ENCODE measurements at regions not wholly inside any gene's neighbourhood (a gene's known extent, or its start where the extent isn't known, plus 50 kb on each side); places are given as distances from the start of the nearest gene placed in this dataset.

- no peak overlapping the region for H3K4me3 ChIP-seq (replicated peaks; ENCODE audit: low read depth, low read length)
- TF ChIP-seq, protein P1, sequence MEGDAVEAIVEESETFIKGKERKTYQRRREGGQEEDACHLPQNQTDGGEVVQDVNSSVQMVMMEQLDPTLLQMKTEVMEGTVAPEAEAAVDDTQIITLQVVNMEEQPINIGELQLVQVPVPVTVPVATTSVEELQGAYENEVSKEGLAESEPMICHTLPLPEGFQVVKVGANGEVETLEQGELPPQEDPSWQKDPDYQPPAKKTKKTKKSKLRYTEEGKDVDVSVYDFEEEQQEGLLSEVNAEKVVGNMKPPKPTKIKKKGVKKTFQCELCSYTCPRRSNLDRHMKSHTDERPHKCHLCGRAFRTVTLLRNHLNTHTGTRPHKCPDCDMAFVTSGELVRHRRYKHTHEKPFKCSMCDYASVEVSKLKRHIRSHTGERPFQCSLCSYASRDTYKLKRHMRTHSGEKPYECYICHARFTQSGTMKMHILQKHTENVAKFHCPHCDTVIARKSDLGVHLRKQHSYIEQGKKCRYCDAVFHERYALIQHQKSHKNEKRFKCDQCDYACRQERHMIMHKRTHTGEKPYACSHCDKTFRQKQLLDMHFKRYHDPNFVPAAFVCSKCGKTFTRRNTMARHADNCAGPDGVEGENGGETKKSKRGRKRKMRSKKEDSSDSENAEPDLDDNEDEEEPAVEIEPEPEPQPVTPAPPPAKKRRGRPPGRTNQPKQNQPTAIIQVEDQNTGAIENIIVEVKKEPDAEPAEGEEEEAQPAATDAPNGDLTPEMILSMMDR (IDR thresholded peaks at IDR 0.05; ENCODE audit: low read depth, low read length, missing control alignments), result no peak
- no peak for DNase-seq (ENCODE audit: extremely low read depth, low read depth)
Observed at GRCh38 chr5:82624062-82624461, 345.9 kb upstream of the RPS23 start.

DNA sequence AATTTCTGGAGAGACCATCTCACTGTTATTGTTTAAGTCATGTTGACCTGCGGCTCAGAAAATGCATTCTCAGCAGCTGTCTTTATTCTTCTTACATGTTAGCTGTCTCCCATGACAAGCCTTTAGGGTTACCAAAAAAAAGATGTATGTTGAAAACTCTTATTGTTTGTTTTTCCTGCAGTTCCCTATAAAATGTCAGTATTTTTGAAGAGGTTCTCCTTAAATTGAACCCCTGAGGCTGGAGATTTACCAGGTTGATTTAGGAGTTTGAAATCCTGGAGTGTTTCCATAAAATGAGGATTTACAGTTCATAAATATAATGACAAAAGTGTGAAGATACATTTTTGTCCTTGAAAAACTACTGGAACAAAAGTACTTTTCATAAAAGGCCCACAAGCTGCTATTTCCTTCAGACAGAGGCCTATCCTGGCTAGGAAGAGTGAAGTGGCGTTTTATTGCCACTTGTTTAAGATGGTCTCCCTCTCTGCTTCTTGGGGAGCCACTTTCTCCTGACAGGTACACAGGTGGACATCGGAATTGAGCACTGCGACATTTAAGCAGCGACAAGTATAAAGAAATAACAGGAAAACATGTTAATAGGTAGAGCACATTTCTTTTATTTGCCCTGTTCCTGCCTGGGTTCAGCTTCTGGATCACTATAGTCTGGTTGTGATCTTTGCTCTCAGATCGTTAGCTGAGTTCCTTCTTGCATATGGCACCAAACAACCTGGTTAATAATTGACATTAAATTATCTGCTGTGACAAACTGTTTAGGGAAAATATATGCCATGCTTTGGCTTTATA, 344.8 kb upstream of the RPS23 start:
- no peak for DNase-seq (ENCODE audit: extremely low read depth, low read depth)
- TF ChIP-seq, protein P1 (IDR thresholded peaks at IDR 0.05; ENCODE audit: low read depth, low read length, missing control alignments), result no peak
- no peak overlapping the region for H3K4me3 ChIP-seq (replicated peaks; ENCODE audit: low read depth, low read length)

DNA sequence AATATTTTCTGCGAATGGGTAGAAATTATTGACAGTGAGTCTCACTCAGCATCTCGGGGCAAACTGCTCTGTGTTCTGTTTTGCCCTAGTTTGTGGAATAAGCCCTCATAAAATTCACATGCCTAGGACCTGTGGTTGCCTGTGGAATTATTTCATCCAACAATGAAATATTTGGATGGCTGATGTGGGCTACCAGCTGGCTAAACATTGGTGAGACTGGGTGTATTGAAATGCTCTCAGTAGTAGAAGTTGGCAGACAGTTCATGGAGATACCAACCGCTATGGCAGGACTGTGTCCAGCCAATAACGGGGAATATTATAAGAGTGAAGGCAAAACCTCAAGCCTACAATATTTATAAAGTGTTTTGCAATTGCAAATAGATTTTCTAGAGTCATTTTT, 344.1 kb upstream of the RPS23 start:
- TF ChIP-seq, protein P1 (IDR thresholded peaks at IDR 0.05; ENCODE audit: low read depth, low read length, missing control alignments), result no peak
- no peak overlapping the region for H3K4me3 ChIP-seq (replicated peaks; ENCODE audit: low read depth, low read length)
- DNase-seq (ENCODE audit: extremely low read depth, low read depth), result no peak

DNA sequence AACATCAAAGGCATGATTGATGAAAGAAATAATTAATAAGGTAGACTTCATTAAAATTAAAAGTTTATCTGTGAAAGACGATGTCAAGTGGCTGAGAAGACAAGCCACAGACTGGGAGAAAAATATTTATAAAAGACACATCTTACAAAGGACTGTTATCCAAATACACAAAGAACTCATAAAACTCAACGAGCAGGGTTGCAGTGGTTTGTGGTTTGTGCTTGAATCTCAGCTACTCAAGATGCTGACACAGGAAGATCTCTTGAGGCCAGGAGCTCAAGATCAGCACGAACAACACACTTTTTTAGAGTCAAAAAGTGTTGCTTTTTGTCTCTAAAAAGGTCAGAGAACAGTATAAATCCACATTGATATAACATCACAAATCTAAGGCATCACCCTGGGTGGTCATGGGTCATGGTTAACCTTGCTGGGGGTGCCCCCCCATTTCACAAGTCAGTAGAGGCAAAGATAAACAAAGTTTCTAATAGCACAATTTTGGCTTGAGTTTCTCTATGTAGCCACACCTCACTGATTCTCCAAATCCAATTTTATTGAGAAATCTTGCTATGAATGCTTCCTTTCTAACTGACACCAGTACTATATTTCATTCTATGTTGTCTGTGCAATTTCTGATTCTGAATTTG, 342.9 kb upstream of the RPS23 start:
- no peak for DNase-seq (ENCODE audit: extremely low read depth, low read depth)
- TF ChIP-seq, protein P1 (IDR thresholded peaks at IDR 0.05; ENCODE audit: low read depth, low read length, missing control alignments), result no peak
- H3K4me3 ChIP-seq (replicated peaks; ENCODE audit: low read depth, low read length), result no peak overlapping the region

DNA sequence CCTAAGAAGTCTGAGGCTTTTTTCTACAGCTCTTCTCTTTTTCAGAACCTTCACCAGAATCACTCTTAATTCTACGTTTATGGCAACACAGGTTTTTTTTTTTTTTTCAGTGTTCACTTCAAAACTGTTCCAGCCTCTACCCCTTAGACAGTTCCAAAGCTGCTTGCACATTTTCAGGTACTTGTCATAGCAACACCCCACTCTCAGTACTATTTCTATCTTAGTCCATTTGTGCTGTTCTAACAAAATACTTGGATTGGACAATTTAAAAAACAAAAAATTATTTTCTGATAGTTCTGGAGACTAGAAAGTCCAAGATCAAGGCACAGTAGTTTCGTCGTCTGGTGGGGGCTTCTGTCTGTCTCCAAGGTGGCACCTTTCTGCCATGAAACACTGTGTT, 340.9 kb upstream of the RPS23 start:
- no peak for DNase-seq (ENCODE audit: extremely low read depth, low read depth)
- TF ChIP-seq, protein P1 (IDR thresholded peaks at IDR 0.05; ENCODE audit: low read depth, low read length, missing control alignments), result no peak
- H3K4me3 ChIP-seq (replicated peaks; ENCODE audit: low read depth, low read length), result no peak overlapping the region

GRCh38 chr5:82614706-82615105, 336.6 kb upstream of the RPS23 start:
- no peak overlapping the region for H3K4me3 ChIP-seq (replicated peaks; ENCODE audit: low read depth, low read length)
- TF ChIP-seq, protein P1 (IDR thresholded peaks at IDR 0.05; ENCODE audit: low read depth, low read length, missing control alignments), result no peak
- DNase-seq (ENCODE audit: extremely low read depth, low read depth), result no peak
